Trophoblast cell (in vitro differentiated cells and primary cell): ENCODE measurements at regions not wholly inside any gene's neighbourhood (a gene's known extent, or its start where the extent isn't known, plus 50 kb on each side); places are given as distances from the start of the nearest gene placed in this dataset.

Source experiments
- DNase-seq, 2 donors: peaks; one replicate each; pipeline ENCODE4 v3.0.0-alpha.2; 2016
- H2AFZ ChIP-seq: 2 replicates; pipeline ENCODE4 v1.6.1; 2013; ENCODE audit warnings: low read length, moderate library complexity, mild to moderate bottlenecking; ENCODE audit not compliant: insufficient read depth, poor library complexity
- H2AK5ac ChIP-seq: 2 replicates; pipeline ENCODE4 v1.6.1; 2013; ENCODE audit warnings: mild to moderate bottlenecking, low read length
- H2BK120ac ChIP-seq: 2 replicates; pipeline ENCODE4 v1.6.1; 2013; ENCODE audit warnings: low read length, mild to moderate bottlenecking, moderate library complexity; ENCODE audit not compliant: insufficient read depth, poor library complexity
- H2BK12ac ChIP-seq: 2 replicates; pipeline ENCODE4 v1.6.1; 2013; ENCODE audit warnings: mild to moderate bottlenecking, low read length, moderate library complexity
- H2BK5ac ChIP-seq: 2 replicates; pipeline ENCODE4 v1.6.1; 2013; ENCODE audit warnings: low read length, low read depth, moderate library complexity, mild to moderate bottlenecking; ENCODE audit not compliant: poor library complexity
- H3K14ac ChIP-seq: 2 replicates; pipeline ENCODE4 v1.6.1; 2013; ENCODE audit warnings: mild to moderate bottlenecking, low read length
- H3K18ac ChIP-seq: 2 replicates; pipeline ENCODE4 v1.6.1; 2013; ENCODE audit warnings: mild to moderate bottlenecking, low read length
- H3K23ac ChIP-seq: 2 replicates; pipeline ENCODE4 v1.6.1; 2013; ENCODE audit warnings: low read length
- H3K27ac ChIP-seq: 2 replicates; pipeline ENCODE4 v1.5.1; 2013; ENCODE audit warnings: low read depth, mild to moderate bottlenecking, inconsistent platforms, low read length, moderate library complexity
- H3K27me3 ChIP-seq: 2 replicates; pipeline ENCODE4 v1.6.1; 2013; ENCODE audit warnings: inconsistent platforms, mild to moderate bottlenecking, low read length, moderate library complexity; ENCODE audit not compliant: insufficient read depth
- H3K36me3 ChIP-seq, 2 experiments: 1 replicate in 1 of 2; 2 replicates in 1 of 2; pipeline ENCODE4 v1.6.1; 2013; ENCODE audit warnings: low read length in 2 of 2, mild to moderate bottlenecking in 2 of 2, moderate library complexity in 1 of 2; ENCODE audit not compliant: insufficient read depth in 2 of 2, control insufficient read depth in 1 of 2
- H3K4ac ChIP-seq: 2 replicates; pipeline ENCODE4 v1.6.1; 2013; ENCODE audit warnings: low read depth, mild to moderate bottlenecking, low read length, moderate library complexity
- H3K4me1 ChIP-seq, 2 experiments: 1 replicate in 1 of 2; 2 replicates in 1 of 2; pipeline ENCODE4 v1.6.1; 2013; ENCODE audit warnings: low read length in 2 of 2, mild to moderate bottlenecking in 2 of 2, moderate library complexity in 1 of 2; ENCODE audit not compliant: insufficient read depth in 2 of 2, control insufficient read depth in 1 of 2
- H3K4me2 ChIP-seq: 2 replicates; pipeline ENCODE4 v1.6.1; 2013; ENCODE audit warnings: inconsistent platforms, mild to moderate bottlenecking, low read length, moderate library complexity
- H3K4me3 ChIP-seq: 2 replicates; pipeline ENCODE4 v1.5.1; 2013; ENCODE audit warnings: mild to moderate bottlenecking, low read depth, low read length, inconsistent platforms
- H3K79me1 ChIP-seq: one replicate; pipeline ENCODE4 v1.6.1; 2013; ENCODE audit warnings: low read length
- H3K79me2 ChIP-seq: 2 replicates; pipeline ENCODE4 v1.6.1; 2013; ENCODE audit warnings: low read length, mild to moderate bottlenecking; ENCODE audit not compliant: control insufficient read depth, insufficient read depth, poor library complexity
- H3K9ac ChIP-seq: 2 replicates; pipeline ENCODE4 v1.6.1; 2013; ENCODE audit warnings: mild to moderate bottlenecking, low read length
- H3K9me3 ChIP-seq: 2 replicates; pipeline ENCODE4 v1.6.1; 2013; ENCODE audit warnings: low read depth, mild to moderate bottlenecking, control low read depth, inconsistent platforms, low read length; ENCODE audit not compliant: insufficient read depth
- H4K12ac ChIP-seq: 2 replicates; pipeline ENCODE4 v1.6.1; 2013; ENCODE audit warnings: low read depth, mild to moderate bottlenecking, low read length, moderate library complexity
- H4K8ac ChIP-seq: 2 replicates; pipeline ENCODE4 v1.6.1; 2013; ENCODE audit warnings: low read depth, mild to moderate bottlenecking, low read length, moderate library complexity
- H4K91ac ChIP-seq: one replicate; pipeline ENCODE4 v1.6.1; 2013; ENCODE audit warnings: low read depth, mild to moderate bottlenecking, low read length, moderate library complexity
- WGBS: extraction: QIAGEN DNeasy Blood & Tissue Kit; methylation state at CpG from one replicate; pipeline ENCODE4 v1.1.7; 2013; ENCODE audit warnings: missing lambda C conversion rate; ENCODE audit not compliant: insufficient read length, insufficient coverage; ENCODE audit errors: extremely low coverage; 5-methylcytosine and 5-hydroxymethylcytosine counted together

- Histone ChIP-seq H4K8ac (no peak overlapping the region), H2BK120ac (no peak overlapping the region), H3K79me1 (no peaks in the 10 kb centered on the region), H3K4me2 (no peak overlapping the region), H3K4me3 (no peak overlapping the region), H3K4ac (no peak overlapping the region), H3K36me3 (no peaks in the 10 kb centered on the region), H3K18ac (no peak overlapping the region), H3K23ac (no peak overlapping the region), H4K91ac (no peak overlapping the region), H4K12ac (no peak overlapping the region), H3K14ac (no peak overlapping the region), H2BK5ac (no peak overlapping the region), H3K27me3 (no peaks in the 10 kb centered on the region), H3K9me3 (no peaks in the 10 kb centered on the region), H2BK12ac (no peak overlapping the region), H3K4me1 (no peaks in the 10 kb centered on the region), H2AK5ac (no peak overlapping the region), H3K79me2 (no peaks in the 10 kb centered on the region), H3K9ac (no peak overlapping the region), H2AFZ (no peak overlapping the region), H3K27ac (no peak overlapping the region)
- no peak for DNase-seq
- WGBS: no CpG with 5 or more reads among the region's 12 CpGs
Measured at GRCh38 chr1:14392161-14392858, 206.2 kb upstream of the KAZN start.

- no CpG with 5 or more reads among the region's 5 CpGs for WGBS
- Histone ChIP-seq H3K36me3 (no peaks in the 10 kb centered on the region), H3K9me3 (no peaks in the 10 kb centered on the region), H3K27ac (no peak overlapping the region), H2BK12ac (no peak overlapping the region), H2BK5ac (no peak overlapping the region), H3K4ac (no peak overlapping the region), H3K4me1 (no peaks in the 10 kb centered on the region), H3K4me3 (no peak overlapping the region), H3K18ac (no peak overlapping the region), H3K14ac (no peak overlapping the region), H4K8ac (no peak overlapping the region), H3K79me1 (no peaks in the 10 kb centered on the region), H4K12ac (no peak overlapping the region), H3K79me2 (no peaks in the 10 kb centered on the region), H2AFZ (no peak overlapping the region), H2BK120ac (no peak overlapping the region), H4K91ac (no peak overlapping the region), H3K27me3 (no peaks in the 10 kb centered on the region), H3K23ac (no peak overlapping the region), H3K9ac (no peak overlapping the region), H2AK5ac (no peak overlapping the region), H3K4me2 (no peak overlapping the region)
- no peak for DNase-seq
Measured at GRCh38 chr1:14392859-14393365, 205.6 kb upstream of the KAZN start.

GRCh38 chr1:14396100-14396499, 202.4 kb upstream of the KAZN start:
- no peaks in the 10 kb centered on the region for H3K36me3 ChIP-seq
- H3K79me2 ChIP-seq: no peaks in the 10 kb centered on the region
- no peak overlapping the region for H3K4ac ChIP-seq
- H3K79me1 ChIP-seq: no peaks in the 10 kb centered on the region
- no peak overlapping the region for H2BK12ac ChIP-seq
- H3K14ac ChIP-seq: no peak overlapping the region
- no peaks in the 10 kb centered on the region for H3K4me1 ChIP-seq
- no peak overlapping the region for H3K23ac ChIP-seq
- no peak overlapping the region for H3K27ac ChIP-seq
- H3K9ac ChIP-seq: no peak overlapping the region
- WGBS: no CpG with 5 or more reads among the region's 5 CpGs
- no peak overlapping the region for H2BK120ac ChIP-seq
- H2BK5ac ChIP-seq: no peak overlapping the region
- no peak overlapping the region for H3K18ac ChIP-seq
- H3K4me2 ChIP-seq: no peak overlapping the region
- no peak overlapping the region for H4K12ac ChIP-seq
- H3K9me3 ChIP-seq: no peaks in the 10 kb centered on the region
- no peaks in the 10 kb centered on the region for H3K27me3 ChIP-seq
- no peak overlapping the region for H4K8ac ChIP-seq
- no peak overlapping the region for H2AK5ac ChIP-seq
- no peak for DNase-seq
- no peak overlapping the region for H4K91ac ChIP-seq
- H2AFZ ChIP-seq: no peak overlapping the region
- H3K4me3 ChIP-seq: no peak overlapping the region

- no peak overlapping the region for H3K14ac ChIP-seq
- no peak overlapping the region for H3K4me2 ChIP-seq
- no peak overlapping the region for H3K4ac ChIP-seq
- H3K27ac ChIP-seq: no peak overlapping the region
- H3K79me1 ChIP-seq: no peaks in the 10 kb centered on the region
- no peaks in the 10 kb centered on the region for H3K27me3 ChIP-seq
- no peak overlapping the region for H4K8ac ChIP-seq
- no peaks in the 10 kb centered on the region for H3K9me3 ChIP-seq
- no peak overlapping the region for H2BK120ac ChIP-seq
- no peak overlapping the region for H4K12ac ChIP-seq
- H3K79me2 ChIP-seq: no peaks in the 10 kb centered on the region
- no peaks in the 10 kb centered on the region for H3K36me3 ChIP-seq
- H2BK12ac ChIP-seq: no peak overlapping the region
- H3K4me1 ChIP-seq: no peaks in the 10 kb centered on the region
- WGBS: no CpG with 5 or more reads among the region's 13 CpGs
- no peak overlapping the region for H2AFZ ChIP-seq
- H3K4me3 ChIP-seq: no peak overlapping the region
- no peak overlapping the region for H3K18ac ChIP-seq
- no peak overlapping the region for H2BK5ac ChIP-seq
- no peak overlapping the region for H2AK5ac ChIP-seq
- no peak overlapping the region for H3K23ac ChIP-seq
- DNase-seq: peak; percentile 56 to 85
- no peak overlapping the region for H3K9ac ChIP-seq
- no peak overlapping the region for H4K91ac ChIP-seq
Measured at GRCh38 chr1:14403961-14404645, 194.4 kb upstream of the KAZN start.
